LNCAP (cell line): ENCODE measurements at regions not wholly inside any gene's neighbourhood (a gene's known extent, or its start where the extent isn't known, plus 50 kb on each side); places are given as distances from the start of the nearest gene placed in this dataset.

Source experiments
- TF ChIP-seq, protein P1 (sequence below): fragments of 450-650 bp; IDR thresholded peaks from 2 replicates; pipeline ENCODE4 v1.5.1; 2017; ENCODE audit warnings: mild to moderate bottlenecking

DNA sequence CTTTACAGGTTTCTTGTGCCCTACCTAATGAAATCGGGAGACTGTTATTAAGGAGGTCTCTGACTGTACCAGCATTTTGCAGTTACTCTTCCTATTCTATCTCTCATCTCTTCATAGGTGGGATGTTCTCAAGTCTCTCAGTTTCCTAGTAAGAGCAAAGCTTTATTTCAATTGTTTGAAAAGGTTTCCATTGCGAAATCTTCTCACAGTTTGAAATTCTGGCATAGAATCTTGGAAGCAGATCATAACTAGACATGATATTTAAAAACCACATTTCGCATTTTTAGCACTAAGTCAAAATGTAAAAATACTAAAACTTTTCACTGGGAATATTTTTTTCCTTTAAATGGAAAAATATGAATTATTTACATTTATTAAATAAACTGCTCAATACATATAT, 1311.4 kb downstream of the ROBO2 start:
- TF ChIP-seq, protein P1, sequence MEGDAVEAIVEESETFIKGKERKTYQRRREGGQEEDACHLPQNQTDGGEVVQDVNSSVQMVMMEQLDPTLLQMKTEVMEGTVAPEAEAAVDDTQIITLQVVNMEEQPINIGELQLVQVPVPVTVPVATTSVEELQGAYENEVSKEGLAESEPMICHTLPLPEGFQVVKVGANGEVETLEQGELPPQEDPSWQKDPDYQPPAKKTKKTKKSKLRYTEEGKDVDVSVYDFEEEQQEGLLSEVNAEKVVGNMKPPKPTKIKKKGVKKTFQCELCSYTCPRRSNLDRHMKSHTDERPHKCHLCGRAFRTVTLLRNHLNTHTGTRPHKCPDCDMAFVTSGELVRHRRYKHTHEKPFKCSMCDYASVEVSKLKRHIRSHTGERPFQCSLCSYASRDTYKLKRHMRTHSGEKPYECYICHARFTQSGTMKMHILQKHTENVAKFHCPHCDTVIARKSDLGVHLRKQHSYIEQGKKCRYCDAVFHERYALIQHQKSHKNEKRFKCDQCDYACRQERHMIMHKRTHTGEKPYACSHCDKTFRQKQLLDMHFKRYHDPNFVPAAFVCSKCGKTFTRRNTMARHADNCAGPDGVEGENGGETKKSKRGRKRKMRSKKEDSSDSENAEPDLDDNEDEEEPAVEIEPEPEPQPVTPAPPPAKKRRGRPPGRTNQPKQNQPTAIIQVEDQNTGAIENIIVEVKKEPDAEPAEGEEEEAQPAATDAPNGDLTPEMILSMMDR = no peak

DNA sequence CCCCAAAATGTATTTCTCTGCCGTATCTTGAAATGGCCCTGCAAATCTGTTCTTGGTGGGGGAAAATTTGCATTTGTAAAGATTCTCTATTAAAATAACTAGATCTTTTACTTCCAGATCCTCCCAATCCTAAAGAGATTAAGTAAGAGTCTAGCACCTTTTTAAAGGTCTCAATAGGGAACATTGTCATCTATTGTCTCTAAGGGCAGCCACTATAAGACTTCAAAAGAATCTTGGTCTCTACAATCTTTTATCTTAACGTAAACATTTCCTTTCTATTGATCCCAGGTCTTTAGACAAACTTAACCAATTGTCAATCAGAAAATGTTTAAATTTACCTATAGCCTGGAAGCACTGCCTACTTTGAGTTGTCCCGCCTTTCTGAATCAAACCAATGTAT, 1313.3 kb downstream of the ROBO2 start:
- TF ChIP-seq, protein P1 = no peak

DNA sequence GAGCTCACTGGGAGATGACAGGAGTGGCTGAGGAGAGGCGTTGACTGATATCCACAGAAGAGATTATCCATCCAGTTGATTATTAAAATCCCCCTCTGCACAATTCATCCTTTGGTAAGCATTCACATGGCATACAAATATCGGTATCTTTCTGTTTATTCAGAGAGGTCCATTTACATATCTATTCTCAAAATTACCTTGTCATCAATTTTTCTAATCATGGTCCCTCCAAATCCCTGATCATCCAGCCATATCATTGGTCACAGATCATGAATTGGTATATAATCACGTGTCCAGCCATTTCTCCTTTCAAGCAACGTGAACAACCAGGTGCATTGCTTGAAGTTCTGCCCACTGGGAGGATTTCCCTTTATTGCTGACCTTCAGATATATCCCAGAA, 1321.0 kb downstream of the ROBO2 start:
- TF ChIP-seq, protein P1 = no peak

DNA sequence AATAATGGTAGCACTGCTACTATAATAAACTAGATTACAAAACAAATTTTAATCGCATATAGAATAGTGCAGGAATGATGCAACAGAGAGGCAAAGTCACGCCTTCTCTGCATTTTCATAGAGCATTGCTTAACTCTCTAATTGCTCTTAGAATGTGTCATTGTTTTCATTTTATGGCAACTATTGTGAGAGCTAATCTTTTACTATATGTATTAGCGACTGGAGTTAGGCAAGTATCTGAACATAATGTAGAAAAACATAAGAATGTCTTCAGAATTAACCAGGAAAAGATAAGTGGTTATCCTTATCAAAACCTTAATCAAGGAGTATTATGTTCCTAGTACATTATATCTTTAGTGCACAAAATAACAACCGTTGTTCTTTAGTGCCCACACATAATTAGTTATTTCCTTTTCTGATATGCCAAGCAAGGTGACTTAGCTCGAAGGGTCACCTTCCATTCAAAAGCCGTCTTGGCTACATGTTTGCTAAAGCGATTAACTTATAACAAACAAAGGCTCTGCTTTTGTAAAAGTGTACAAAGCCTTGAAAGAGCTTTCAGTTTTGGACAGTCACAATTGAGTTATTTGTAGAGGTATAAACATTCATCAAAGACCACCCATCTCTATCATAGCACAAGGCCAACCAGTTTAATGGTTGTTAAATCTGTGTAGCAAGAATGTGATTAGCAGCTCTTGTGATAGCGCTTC, 1328.9 kb downstream of the ROBO2 start:
- TF ChIP-seq, protein P1 = no peak

DNA sequence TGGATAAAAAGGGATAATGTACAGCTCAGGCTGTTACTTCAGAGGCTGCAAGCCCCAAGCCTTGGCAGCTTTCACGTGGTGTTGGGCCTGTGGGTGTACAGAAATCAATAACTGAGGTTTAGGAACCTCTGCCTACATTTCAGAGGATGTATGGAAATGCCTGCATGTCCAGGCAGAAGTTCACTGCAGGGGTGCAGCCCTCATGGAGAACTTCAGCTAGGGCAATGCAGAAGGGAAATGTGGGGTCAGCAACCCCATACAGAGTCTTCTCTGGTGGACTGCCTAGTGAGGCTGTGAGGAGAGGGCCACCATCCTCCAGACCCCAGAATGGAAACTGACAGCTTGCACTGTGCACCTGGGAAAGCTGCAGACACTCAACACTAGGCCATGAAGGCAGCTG, 1350.3 kb downstream of the ROBO2 start:
- TF ChIP-seq, protein P1 = no peak

DNA sequence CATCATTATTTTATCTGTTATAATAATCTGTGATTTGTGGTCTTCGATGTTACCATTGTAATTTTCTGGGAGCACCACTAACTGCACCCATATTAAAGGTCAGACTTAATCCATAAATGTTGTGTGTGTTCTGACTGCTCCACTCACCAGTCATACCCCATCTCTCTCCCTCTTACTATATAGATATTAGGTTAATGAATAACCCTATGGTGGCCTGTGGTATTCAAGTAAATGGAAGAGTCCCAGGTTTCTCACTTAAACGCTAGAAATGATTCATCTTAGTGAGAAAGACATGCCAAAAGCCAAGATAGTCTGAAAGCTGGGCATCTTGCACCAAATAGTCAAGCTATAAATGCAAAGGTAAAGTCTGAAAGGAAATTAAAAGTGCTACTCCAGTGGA, 1358.5 kb downstream of the ROBO2 start:
- TF ChIP-seq, protein P1 = no peak

DNA sequence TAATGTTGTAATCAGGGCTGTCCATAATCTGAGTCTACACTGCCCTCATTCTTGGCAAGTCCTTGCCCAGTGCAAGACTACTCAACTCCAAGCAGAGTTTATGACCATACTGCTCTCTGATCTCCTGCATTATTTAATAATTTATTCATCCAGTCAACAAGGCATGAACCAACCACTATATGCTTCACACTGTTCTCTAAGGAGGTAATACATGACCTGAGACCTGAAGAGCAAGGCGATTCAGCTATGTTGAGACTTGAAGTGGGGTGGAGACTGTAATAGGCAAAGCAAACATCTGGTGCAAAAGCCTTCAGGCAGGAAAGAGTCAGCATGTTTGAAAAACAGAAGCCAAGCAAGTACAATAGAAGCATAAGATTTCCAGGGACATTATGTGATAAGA, 1362.8 kb downstream of the ROBO2 start:
- TF ChIP-seq, protein P1 = no peak

DNA sequence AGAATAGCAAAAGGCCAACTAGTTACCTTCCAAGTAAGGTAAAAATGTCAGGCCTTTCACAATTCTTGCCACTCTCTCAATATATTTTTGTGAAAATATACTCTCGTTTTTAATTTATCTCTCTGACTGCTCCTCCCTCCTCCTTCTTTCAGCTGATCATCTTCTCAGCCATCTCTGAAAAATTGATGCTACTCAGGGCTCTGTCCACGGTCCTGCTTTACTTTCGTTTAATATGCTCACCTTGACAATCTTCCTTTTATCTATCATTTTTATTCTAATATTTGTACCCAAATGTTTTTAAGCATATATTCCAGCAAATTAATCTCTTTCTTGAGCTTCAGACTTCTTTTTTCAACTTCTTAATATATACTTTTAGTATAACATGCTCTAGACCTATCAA, 1362.1 kb downstream of the ROBO1 start:
- TF ChIP-seq, protein P1 = no peak
